Activated naive CD4-positive, alpha-beta T cell treated with anti-CD3 and anti-CD28 coated beads, Interleukin-2, amount 50 U/mL, for 24 hours (primary cell): ENCODE measurements at regions not wholly inside any gene's neighbourhood (a gene's known extent, or its start where the extent isn't known, plus 50 kb on each side); places are given as distances from the start of the nearest gene placed in this dataset.

Source experiments
- H3K27ac Mint-ChIP-seq: one replicate; pipeline ENCODE4 v1.8.0; 2021; ENCODE audit warnings: mild to moderate bottlenecking, mixed read lengths
- H3K27me3 Mint-ChIP-seq: one replicate; pipeline ENCODE4 v1.8.0; 2021; ENCODE audit warnings: mixed read lengths
- H3K36me3 Mint-ChIP-seq: one replicate; pipeline ENCODE4 v1.8.0; 2021; ENCODE audit warnings: mixed read lengths
- H3K4me1 Mint-ChIP-seq: one replicate; pipeline ENCODE4 v1.8.0; 2021; ENCODE audit warnings: mixed read lengths
- H3K4me3 Mint-ChIP-seq: one replicate; pipeline ENCODE4 v1.8.0; 2021; ENCODE audit warnings: mild to moderate bottlenecking, mixed read lengths
- H3K9me3 Mint-ChIP-seq: one replicate; pipeline ENCODE4 v1.8.0; 2021; ENCODE audit warnings: mixed read lengths

DNA sequence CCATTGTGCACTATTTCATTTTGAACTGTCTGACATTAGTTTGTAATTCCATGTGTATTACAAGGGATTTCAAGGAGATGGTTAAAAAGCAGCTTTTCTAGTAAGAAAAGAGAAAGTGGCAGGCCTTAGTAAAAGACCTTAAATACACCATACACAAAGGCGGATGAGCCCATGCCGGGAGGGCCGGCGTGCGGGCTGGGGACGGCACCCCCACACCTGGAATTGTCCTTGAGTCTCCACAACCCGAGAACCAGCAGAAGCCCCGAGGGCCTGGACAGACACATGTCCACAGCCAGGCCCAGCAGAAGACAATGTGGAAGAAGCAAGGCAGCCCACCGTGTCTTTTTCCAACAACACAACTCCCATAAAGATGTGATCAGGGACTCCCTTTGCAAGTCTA, 123.7 kb upstream of the TCERG1L start:
- Mint-ChIP-seq H3K36me3 (no peaks in the 10 kb centered on the region), H3K4me3 (no peak overlapping the region), H3K27ac (no peak overlapping the region), H3K27me3 (peaks cover 6% of the 10 kb centered on the region), H3K4me1 (no peaks in the 10 kb centered on the region), H3K9me3 (no peaks in the 10 kb centered on the region)

GRCh38 chr10:131435760-131436457, 124.4 kb upstream of the TCERG1L start:
- Mint-ChIP-seq H3K4me3 (no peak overlapping the region), H3K36me3 (no peaks in the 10 kb centered on the region)

DNA sequence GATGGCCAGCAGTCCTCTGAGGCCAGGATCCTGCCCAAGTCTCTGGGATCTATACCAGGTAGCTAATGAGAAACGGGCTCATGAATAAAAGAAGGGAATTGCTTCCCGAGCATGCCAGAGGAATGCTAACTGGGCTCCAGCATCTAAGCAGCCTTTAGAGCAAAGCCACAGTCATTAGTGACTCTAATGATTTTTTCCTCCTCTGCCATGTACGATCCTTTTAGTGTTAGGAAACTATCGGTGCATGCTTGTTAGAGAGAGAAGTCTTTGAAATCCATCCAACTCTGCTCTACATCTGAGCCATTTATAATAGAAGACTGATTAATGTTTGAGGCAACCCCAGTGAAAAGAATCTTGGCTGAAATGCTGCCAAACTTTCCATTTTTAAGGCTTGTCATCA, 124.9 kb upstream of the TCERG1L start:
- H3K9me3 Mint-ChIP-seq, result no peaks in the 10 kb centered on the region
- H3K4me1 Mint-ChIP-seq, result no peaks in the 10 kb centered on the region

More at GRCh38 chr10:131435760-131436457, 124.4 kb upstream of the TCERG1L start:
- Mint-ChIP-seq H3K27me3 (peaks cover 4% of the 10 kb centered on the region), H3K4me1 (no peaks in the 10 kb centered on the region), H3K27ac (no peak overlapping the region), H3K9me3 (no peaks in the 10 kb centered on the region)

DNA sequence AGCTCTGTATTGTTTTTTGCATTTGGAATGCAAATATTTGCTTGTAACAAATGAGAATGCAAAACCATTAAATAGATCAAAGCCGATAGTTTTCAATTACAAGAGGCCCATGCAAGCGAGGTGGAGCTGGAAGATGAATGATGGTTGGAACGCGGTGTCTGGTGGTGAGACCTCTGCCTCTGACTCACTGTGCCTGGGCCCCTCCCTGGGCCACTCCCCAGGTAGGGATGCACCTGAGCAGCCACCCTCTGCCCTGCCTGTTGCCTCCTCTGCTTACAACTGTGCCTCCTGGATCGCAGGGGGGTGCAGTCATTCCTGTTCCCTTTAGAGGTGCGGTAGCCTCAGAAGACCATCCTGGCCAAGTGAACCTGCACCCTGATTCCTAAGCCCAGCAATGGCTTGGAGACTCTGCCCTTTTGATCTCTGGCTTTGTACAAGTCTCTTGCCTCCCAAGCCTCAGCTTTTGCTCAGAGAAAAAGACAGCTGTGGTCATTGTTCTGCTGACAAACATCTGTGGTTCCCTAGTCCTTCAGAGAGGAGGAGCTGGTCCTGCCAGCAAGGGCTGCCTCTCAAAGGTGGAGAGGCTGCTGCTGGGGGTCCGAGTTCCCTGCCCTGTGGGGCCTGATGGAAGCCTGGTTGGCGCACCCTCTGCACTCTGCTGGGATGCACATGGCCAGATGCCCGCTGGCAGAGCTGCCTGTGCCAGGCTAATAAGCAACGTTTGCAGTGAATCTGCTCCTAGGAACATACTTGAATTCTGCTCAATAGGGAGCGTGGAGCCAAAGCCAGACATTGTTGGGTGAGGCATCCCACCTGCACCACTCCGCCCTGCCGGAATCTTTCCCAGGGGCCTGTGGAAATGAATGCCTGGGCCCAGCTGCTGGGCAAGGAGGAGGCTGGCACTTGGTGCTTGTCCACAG, 126.3 kb upstream of the TCERG1L start:
- Mint-ChIP-seq H3K4me3 (no peak overlapping the region), H3K36me3 (no peaks in the 10 kb centered on the region), H3K27ac (no peak overlapping the region), H3K4me1 (no peaks in the 10 kb centered on the region), H3K27me3 (no peaks in the 10 kb centered on the region), H3K9me3 (no peaks in the 10 kb centered on the region)

More for the DNA sequence above, 124.9 kb upstream of the TCERG1L start:
- no peaks in the 10 kb centered on the region for H3K36me3 Mint-ChIP-seq
- no peak overlapping the region for H3K27ac Mint-ChIP-seq
- H3K27me3 Mint-ChIP-seq, result peaks cover 4% of the 10 kb centered on the region
- no peak overlapping the region for H3K4me3 Mint-ChIP-seq

GRCh38 chr10:131438665-131439064, 127.1 kb upstream of the TCERG1L start:
- Mint-ChIP-seq H3K4me1 (no peaks in the 10 kb centered on the region), H3K36me3 (no peaks in the 10 kb centered on the region), H3K9me3 (no peaks in the 10 kb centered on the region), H3K4me3 (no peak overlapping the region), H3K27ac (no peak overlapping the region), H3K27me3 (no peaks in the 10 kb centered on the region)

DNA sequence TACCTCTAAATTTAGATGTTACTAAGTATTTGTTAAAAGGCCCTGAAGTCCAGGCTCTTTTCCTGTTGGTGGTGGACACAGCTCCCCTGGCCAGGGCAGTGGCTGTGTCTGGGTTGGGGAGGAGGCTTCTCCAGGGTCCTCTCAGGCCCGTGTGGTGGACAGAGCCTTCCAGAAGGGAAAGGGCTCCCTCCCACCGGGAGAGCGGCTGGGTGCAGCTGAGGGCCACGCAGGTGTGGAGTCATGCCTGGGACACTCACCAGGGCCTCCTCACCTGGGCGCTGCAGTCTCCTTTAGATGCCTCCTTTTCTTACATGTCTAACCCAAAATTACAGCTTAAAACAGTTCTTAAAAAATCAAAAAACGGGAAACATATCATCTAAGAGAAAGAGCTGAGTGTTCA, 128.2 kb upstream of the TCERG1L start:
- Mint-ChIP-seq H3K4me3 (no peak overlapping the region), H3K4me1 (no peaks in the 10 kb centered on the region), H3K27me3 (no peaks in the 10 kb centered on the region), H3K9me3 (no peaks in the 10 kb centered on the region), H3K36me3 (no peaks in the 10 kb centered on the region), H3K27ac (no peak overlapping the region)

GRCh38 chr10:131440405-131441360, 129.2 kb upstream of the TCERG1L start:
- H3K4me3 Mint-ChIP-seq, result no peak overlapping the region
- no peaks in the 10 kb centered on the region for H3K4me1 Mint-ChIP-seq
- H3K36me3 Mint-ChIP-seq, result no peaks in the 10 kb centered on the region
- H3K27me3 Mint-ChIP-seq, result no peaks in the 10 kb centered on the region
- H3K9me3 Mint-ChIP-seq, result no peaks in the 10 kb centered on the region
- H3K27ac Mint-ChIP-seq, result no peak overlapping the region

GRCh38 chr10:131442271-131442670, 130.8 kb upstream of the TCERG1L start:
- Mint-ChIP-seq H3K27ac (no peak overlapping the region), H3K4me3 (no peak overlapping the region), H3K27me3 (no peaks in the 10 kb centered on the region), H3K36me3 (no peaks in the 10 kb centered on the region), H3K9me3 (no peaks in the 10 kb centered on the region), H3K4me1 (no peaks in the 10 kb centered on the region)

GRCh38 chr10:131444286-131444685, 132.8 kb upstream of the TCERG1L start:
- Mint-ChIP-seq H3K36me3 (no peaks in the 10 kb centered on the region), H3K9me3 (no peaks in the 10 kb centered on the region), H3K4me1 (no peaks in the 10 kb centered on the region), H3K4me3 (no peak overlapping the region), H3K27me3 (no peaks in the 10 kb centered on the region), H3K27ac (no peak overlapping the region)

- Mint-ChIP-seq H3K27ac (no peak overlapping the region), H3K27me3 (no peaks in the 10 kb centered on the region), H3K4me3 (no peak overlapping the region), H3K4me1 (no peaks in the 10 kb centered on the region), H3K36me3 (no peaks in the 10 kb centered on the region), H3K9me3 (no peaks in the 10 kb centered on the region)
Measured at GRCh38 chr10:131444862-131445461, 133.4 kb upstream of the TCERG1L start.

GRCh38 chr10:131445623-131446022, 134.1 kb upstream of the TCERG1L start:
- no peak overlapping the region for H3K4me3 Mint-ChIP-seq
- H3K36me3 Mint-ChIP-seq, result no peaks in the 10 kb centered on the region
- H3K9me3 Mint-ChIP-seq, result no peaks in the 10 kb centered on the region
- H3K27ac Mint-ChIP-seq, result no peak overlapping the region
- no peaks in the 10 kb centered on the region for H3K4me1 Mint-ChIP-seq
- no peaks in the 10 kb centered on the region for H3K27me3 Mint-ChIP-seq

GRCh38 chr10:131446171-131446570, 134.7 kb upstream of the TCERG1L start:
- H3K36me3 Mint-ChIP-seq, result no peaks in the 10 kb centered on the region
- no peaks in the 10 kb centered on the region for H3K4me1 Mint-ChIP-seq
- H3K9me3 Mint-ChIP-seq, result no peaks in the 10 kb centered on the region
- no peak overlapping the region for H3K27ac Mint-ChIP-seq
- no peak overlapping the region for H3K4me3 Mint-ChIP-seq
- H3K27me3 Mint-ChIP-seq, result no peaks in the 10 kb centered on the region

DNA sequence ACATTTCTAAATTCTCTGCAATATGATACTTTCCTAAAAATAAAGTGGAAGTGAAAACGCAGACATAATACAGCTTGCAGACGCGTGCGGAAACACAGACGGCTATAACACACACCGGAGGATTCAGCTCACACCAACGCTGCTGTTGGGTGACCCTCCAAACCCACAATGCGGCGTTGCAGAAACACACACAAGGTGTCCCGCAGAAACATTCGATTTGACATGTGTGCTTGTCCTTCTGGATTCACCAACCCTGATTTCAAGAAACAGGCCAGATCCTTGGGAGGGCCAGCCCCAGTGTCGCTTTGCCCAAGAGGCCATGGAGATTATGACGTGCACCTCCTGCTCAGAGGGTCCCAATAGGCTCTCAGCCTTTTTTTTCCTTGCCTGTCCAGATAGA, 136.7 kb upstream of the TCERG1L start:
- Mint-ChIP-seq H3K9me3 (no peaks in the 10 kb centered on the region), H3K36me3 (no peaks in the 10 kb centered on the region), H3K27ac (no peak overlapping the region), H3K4me1 (peaks cover 6% of the 10 kb centered on the region), H3K27me3 (peaks cover 7% of the 10 kb centered on the region), H3K4me3 (no peak overlapping the region)

DNA sequence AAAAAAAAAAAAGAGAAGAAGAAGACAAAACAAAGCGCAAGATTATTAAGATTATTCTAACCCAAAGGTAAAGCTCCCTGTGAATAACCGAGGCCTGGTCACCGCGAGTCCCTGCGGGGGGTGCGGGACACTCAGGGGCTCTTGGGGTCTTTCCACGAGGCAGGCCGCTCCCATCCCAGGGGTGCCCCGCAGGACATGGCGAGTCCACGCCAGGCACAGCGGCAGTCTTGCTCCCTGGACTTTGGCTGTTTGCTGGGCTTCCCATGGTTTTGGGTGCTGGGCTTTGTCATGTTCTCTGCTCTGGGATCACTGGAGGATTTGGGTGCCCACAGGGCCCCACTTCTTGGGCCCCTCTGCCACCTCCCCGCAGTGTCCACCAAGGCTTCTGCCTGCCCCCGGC, 137.4 kb upstream of the TCERG1L start:
- peaks cover 7% of the 10 kb centered on the region for H3K27me3 Mint-ChIP-seq
- H3K36me3 Mint-ChIP-seq, result no peaks in the 10 kb centered on the region
- peaks cover 6% of the 10 kb centered on the region for H3K4me1 Mint-ChIP-seq
- H3K4me3 Mint-ChIP-seq, result no peak overlapping the region
- H3K27ac Mint-ChIP-seq, result no peak overlapping the region
- H3K9me3 Mint-ChIP-seq, result no peaks in the 10 kb centered on the region

DNA sequence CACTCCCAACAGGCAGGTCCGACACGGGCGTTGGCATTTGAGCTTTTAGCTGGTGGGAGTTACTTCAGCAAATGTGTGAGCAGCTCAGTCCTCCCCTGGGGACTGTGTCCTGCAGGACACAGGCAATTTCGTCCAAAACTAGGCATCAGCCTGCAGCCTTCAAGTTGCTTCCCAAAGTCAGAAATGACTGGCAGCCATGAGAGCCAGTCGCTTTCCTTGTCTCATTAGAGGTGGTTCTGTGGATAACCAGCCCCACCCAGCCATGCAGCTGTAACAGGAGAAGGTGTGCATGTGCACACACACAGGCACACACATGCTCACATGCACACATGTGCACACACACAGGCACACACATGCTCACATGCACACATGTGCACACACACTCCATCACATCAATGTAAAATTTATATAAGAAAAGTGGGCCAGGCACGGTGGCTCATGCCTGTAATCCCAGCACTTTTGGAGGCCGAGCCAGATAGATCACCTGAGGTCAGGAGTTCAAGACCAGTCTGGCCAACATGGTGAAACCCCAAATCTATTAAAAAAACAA, 138.8 kb upstream of the TCERG1L start:
- Mint-ChIP-seq H3K4me1 (peaks cover 6% of the 10 kb centered on the region), H3K36me3 (no peaks in the 10 kb centered on the region), H3K27me3 (peaks cover 9% of the 10 kb centered on the region)

More for the DNA sequence above, 138.8 kb upstream of the TCERG1L start:
- Mint-ChIP-seq H3K4me3 (no peak overlapping the region), H3K27ac (no peak overlapping the region), H3K9me3 (no peaks in the 10 kb centered on the region)
